ENCODE measurements at regions not wholly inside any gene's neighbourhood (a gene's known extent, or its start where the extent isn't known, plus 50 kb on each side); places are given as distances from the start of the nearest gene placed in this dataset.

DNA sequence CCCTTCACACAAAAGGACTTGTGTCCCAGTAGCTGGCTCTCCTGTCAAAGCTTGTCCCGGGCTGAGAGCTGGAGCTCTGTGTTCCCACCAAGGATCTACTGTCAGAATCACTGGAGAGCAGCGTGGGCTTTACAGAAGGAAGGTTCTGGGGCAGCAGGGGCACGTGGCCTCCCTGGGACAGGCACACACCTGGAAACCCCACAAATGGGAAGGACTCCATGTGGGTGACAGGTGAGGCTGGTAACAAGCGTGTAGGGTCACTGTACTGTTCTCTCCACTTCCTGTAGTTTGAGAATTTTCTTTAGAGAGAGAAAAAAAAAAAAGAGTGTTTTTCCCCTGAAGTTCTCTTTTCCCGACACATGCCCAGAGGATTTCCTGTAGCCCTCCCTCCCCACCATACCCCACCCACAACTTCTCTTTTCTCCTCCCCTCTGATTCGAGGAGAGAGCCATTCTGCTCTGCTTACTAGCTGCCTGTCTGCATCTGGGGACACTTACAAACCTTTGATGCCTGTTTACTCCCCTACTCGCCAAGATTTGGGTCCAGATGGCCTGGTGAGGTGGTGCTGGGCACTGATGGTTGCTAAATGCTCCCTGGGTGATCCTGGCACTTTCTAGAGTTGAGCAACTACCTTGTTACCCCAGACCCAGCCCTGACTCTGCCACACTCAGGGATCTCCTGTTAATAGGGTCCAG is 84.1 kb upstream of the SIRPA start:
- TF ChIP-seq, protein P1, sequence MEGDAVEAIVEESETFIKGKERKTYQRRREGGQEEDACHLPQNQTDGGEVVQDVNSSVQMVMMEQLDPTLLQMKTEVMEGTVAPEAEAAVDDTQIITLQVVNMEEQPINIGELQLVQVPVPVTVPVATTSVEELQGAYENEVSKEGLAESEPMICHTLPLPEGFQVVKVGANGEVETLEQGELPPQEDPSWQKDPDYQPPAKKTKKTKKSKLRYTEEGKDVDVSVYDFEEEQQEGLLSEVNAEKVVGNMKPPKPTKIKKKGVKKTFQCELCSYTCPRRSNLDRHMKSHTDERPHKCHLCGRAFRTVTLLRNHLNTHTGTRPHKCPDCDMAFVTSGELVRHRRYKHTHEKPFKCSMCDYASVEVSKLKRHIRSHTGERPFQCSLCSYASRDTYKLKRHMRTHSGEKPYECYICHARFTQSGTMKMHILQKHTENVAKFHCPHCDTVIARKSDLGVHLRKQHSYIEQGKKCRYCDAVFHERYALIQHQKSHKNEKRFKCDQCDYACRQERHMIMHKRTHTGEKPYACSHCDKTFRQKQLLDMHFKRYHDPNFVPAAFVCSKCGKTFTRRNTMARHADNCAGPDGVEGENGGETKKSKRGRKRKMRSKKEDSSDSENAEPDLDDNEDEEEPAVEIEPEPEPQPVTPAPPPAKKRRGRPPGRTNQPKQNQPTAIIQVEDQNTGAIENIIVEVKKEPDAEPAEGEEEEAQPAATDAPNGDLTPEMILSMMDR (IDR thresholded peaks at IDR 0.05) = no peak
- peaks cover 0 to 15% (median 6%) of the 10 kb centered on the region in 3 donors for H3K4me1 ChIP-seq
- H3K4me3 ChIP-seq = no peak overlapping the region
- H3K36me3 ChIP-seq = no peaks in the 10 kb centered on the region
- 13 to 14% methylated on average over 7 of the region's 7 CpGs for WGBS, 2 donors
- intact Hi-C loops (cut with DNase I) = no loop called here
- H3K27me3 ChIP-seq = no peaks in the 10 kb centered on the region
- H3K9me3 ChIP-seq = no peaks in the 10 kb centered on the region
- FAIRE-seq (no peak), ATAC-seq (peak; percentile 13 to 72 (median 58)), DNase-seq (no peak)
- H3K27ac ChIP-seq = peak overlapping the region; percentile 49 to 82 (median 66)

DNA sequence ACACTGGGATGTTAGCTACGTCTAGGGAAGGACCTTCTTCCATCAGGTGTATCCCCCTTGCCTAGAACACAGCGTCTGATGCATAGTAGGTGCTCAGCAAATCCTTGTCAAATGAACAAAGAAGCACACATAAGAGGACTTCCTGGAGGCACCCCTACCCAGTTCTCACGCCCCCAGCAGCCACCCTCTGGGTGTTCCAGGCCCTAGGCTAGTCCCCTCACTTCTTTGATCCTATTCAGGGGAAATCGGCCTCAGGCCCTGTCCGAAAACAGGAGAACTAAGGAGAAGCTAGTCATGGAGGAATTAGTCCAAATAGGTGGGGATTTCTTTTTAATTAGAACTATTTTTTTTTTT is 84.7 kb upstream of the SIRPA start:
- no peaks in the 10 kb centered on the region for H3K9me3 ChIP-seq
- TF ChIP-seq, protein P1 (IDR thresholded peaks at IDR 0.05) = no peak
- no peaks in the 10 kb centered on the region for H3K27me3 ChIP-seq
- no peaks in the 10 kb centered on the region for H3K36me3 ChIP-seq
- no peak overlapping the region for H3K4me3 ChIP-seq
- peak overlapping the region; percentile 49 to 82 (median 66) for H3K27ac ChIP-seq
- ATAC-seq (no peak), FAIRE-seq (no peak), DNase-seq (no peak)
- H3K4me1 ChIP-seq = peaks cover 0 to 15% (median 6%) of the 10 kb centered on the region in 3 donors
- 48 to 51% methylated on average over 5 of the region's 5 CpGs for WGBS, 2 donors
- intact Hi-C loops (cut with DNase I) = no loop called here

DNA sequence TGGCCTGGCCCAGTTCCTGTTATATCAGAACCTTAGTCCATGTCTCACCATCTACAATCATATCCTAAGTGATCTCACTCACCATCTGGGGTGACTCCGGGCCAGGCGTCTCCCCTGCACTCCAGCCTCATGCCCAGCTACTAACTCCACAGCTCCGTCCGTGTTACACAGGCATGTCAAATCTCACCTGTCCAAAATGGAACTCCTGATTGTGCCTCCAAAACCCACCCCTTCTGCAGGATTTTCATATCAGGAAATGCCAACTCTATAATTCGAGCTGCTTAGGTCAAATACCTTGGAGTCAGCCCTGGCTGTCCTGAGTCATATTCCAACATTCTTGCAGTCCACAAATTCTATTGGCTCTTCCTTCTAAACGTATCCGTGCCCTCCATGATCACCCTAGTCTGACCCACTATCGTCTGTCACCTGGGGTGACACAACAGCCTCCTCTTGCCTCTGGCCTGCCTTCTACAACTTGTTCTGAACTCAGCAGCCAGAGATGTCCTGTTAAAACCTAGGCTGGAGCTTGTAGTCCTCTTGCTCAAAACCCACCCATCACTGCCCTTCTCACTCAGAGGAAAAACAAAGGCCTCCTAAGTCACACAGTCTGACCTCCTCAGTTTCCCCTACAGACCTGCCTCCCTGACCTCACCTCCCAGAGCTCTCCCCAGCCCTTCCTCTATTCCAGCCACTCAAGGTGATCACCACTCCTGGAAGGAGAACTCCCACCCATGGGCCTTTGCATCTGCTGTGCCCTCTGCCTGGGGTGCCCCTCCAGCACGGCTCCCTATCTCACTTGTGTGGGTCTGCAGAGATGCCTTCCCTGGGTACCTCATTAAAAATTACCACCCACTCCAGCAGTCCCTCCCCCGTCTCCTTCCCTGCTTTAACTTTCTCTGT is 85.3 kb upstream of the SIRPA start:
- peaks cover 0 to 15% (median 6%) of the 10 kb centered on the region in 3 donors for H3K4me1 ChIP-seq
- no peak for DNase-seq
- WGBS, 2 donors = 52 to 62% methylated on average over 10 of the region's 10 CpGs
- no peaks in the 10 kb centered on the region for H3K27me3 ChIP-seq
- H3K4me3 ChIP-seq = no peak overlapping the region
- no peak for FAIRE-seq
- H3K27ac ChIP-seq = peak overlapping the region in 1 of 4 donors; percentile 82
- H3K9me3 ChIP-seq = no peaks in the 10 kb centered on the region
- TF ChIP-seq, protein P1 (IDR thresholded peaks at IDR 0.05) = no peak
- peak in 1 of 4 donors; percentile 29 for ATAC-seq
- intact Hi-C loops (cut with DNase I) = no loop called here
- no peaks in the 10 kb centered on the region for H3K36me3 ChIP-seq

DNA sequence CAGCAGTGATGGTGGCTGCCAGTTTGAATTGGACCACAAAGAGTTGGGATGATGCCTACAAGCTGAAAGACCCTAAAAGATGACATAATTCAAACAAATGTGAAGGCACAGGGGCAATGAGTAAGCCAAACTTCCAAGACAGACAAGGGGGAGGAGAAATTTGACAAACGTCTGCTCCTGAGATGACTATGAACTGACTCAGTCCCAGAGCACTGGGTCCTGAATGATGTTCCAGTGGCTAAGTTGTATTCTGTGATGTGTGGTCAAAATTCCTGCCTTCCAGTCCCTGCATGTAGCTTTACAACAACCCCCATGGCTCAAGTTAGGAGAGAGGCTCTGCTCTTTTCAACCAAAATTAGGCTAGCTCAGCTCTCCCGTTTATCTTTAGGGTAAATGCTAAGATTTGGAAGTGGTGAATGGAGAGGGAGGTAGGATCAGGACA is 86.1 kb upstream of the SIRPA start:
- ATAC-seq (no peak), DNase-seq (no peak), FAIRE-seq (no peak)
- H3K4me3 ChIP-seq = no peak overlapping the region
- 44 to 58% methylated on average over 2 of the region's 2 CpGs for WGBS, 2 donors
- no peaks in the 10 kb centered on the region for H3K27me3 ChIP-seq
- TF ChIP-seq, protein P1 (IDR thresholded peaks at IDR 0.05) = no peak
- peaks cover 0 to 15% (median 6%) of the 10 kb centered on the region in 3 donors for H3K4me1 ChIP-seq
- intact Hi-C loops (cut with DNase I) = no loop called here
- no peaks in the 10 kb centered on the region for H3K9me3 ChIP-seq
- no peak overlapping the region for H3K27ac ChIP-seq
- no peaks in the 10 kb centered on the region for H3K36me3 ChIP-seq

Measured in pancreas (tissue), 10 donors.